ENCODE measurements at regions not wholly inside any gene's neighbourhood (a gene's known extent, or its start where the extent isn't known, plus 50 kb on each side); places are given as distances from the start of the nearest gene placed in this dataset.

DNA sequence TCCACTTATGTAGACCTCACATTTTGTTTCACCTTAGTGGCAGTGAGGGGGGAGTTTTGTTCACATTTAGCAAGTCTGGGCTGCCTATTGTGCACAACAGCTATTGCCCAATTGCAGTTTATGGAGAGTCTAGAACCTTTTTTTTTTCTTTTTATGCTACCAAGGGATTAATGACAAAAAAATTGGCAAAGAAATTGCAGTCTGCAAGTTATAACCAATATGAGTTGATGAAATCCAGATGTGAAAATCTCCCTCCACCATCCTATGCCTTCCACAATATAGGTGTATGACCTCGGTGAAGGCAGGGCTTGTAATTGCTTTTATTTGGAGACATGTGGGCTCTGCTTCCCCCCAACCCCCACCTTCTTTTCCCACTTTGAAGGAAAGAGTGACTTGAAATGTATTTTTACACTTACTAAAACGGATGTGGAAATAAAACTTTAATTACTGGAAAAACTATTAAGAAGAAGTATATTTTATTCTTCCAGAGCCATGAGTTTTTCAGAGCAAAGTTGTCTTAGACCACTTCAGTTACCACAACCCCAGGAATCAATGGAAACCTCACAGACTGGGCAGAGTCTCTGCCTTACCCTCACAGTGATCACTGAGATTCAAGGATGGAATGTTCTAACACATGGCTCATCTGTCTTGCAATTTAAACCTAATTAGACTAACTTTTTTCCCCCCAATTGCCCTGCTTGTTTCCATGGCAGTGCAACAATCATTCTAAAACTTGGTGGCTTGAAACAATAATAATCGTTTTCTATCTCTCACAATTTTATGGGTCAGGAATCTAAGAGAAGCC is 120.8 kb upstream of the SLC5A12 start:
- ChIA-PET POLR2A (no interaction called here), CTCF (no interaction called here), RAD21 (ENCODE audit: unreplicated experiment) (no interaction called here), SMC1A (ENCODE audit: uncharacterized antibody, unreplicated experiment) (no interaction called here)
- in situ Hi-C loops (cut with MboI), result no loop called here
- Histone ChIP-seq H2AFZ (ENCODE audit: control insufficient read depth, low read depth, low read length) (no peak overlapping the region), H4K20me1 (ENCODE audit: control insufficient read depth, insufficient read depth) (no peaks in the 10 kb centered on the region), H3K4me2 (ENCODE audit: control insufficient read depth, insufficient read depth) (no peak overlapping the region), H3K79me2 (ENCODE audit: control insufficient read depth, insufficient read depth, low read length) (no peaks in the 10 kb centered on the region), H3K27me3 (replicated peaks in 1 of 2; ENCODE audit: control insufficient read depth in 2 of 2, insufficient read depth in 2 of 2, low read length in 1 of 2) (no peaks in the 10 kb centered on the region), H3K9me3 (replicated peaks; ENCODE audit: control insufficient read depth, insufficient read depth, low read length) (no peaks in the 10 kb centered on the region), H3K27ac (ENCODE audit: control insufficient read depth, insufficient read depth) (no peak overlapping the region), H3K4me3 (no peak overlapping the region), H3K9ac (ENCODE audit: control insufficient read depth, insufficient read depth, low read length) (no peak overlapping the region), H3K36me3 (ENCODE audit: control insufficient read depth in 2 of 2, insufficient read depth in 2 of 2, low read length in 1 of 2) (no peaks in the 10 kb centered on the region), H3K4me1 (ENCODE audit: control insufficient read depth, insufficient read depth, low read length) (no peaks in the 10 kb centered on the region)
- TF ChIP-seq, protein P1, sequence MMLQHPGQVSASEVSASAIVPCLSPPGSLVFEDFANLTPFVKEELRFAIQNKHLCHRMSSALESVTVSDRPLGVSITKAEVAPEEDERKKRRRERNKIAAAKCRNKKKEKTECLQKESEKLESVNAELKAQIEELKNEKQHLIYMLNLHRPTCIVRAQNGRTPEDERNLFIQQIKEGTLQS (IDR thresholded peaks at IDR 0.05; ENCODE audit: borderline replicate concordance, extremely low read depth, low read depth, low read length), result no peak
- FAIRE-seq, result no peak
- no peak for DNase-seq (ENCODE audit: low read depth, low spot score)
- 9% methylated on average over 3 of the region's 3 CpGs for whole genome bisulfite sequencing (ENCODE audit: insufficient coverage, insufficient replicate concordance, low lambda C conversion rate, missing lambda C conversion rate)
- ATAC-seq, result no peak
- intact Hi-C loops (cut with micrococcal nuclease; ENCODE audit: unreplicated experiment), result no loop called here
- BruUV-seq (replicated peaks), result no TSS peak

DNA sequence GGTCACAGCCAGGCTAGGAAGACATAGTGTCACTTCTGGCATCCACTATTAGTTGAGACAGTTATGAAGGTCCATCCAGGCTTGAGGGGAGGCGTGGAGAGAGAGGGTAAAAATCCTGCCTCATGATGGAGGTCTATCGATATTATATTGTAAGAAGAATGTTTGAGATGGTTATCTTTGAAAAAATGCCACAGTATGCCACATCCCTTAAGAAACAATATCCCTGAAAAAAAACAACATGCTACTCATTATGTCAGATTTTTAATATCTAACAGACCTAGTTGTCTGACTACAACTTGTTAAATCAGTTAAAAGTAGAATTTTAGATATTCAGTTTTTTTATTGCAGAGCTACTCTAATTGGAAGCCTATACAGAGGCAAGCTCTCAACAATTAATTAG is 121.7 kb upstream of the SLC5A12 start:
- no peaks in the 10 kb centered on the region for H3K27me3 ChIP-seq (replicated peaks in 1 of 2; ENCODE audit: control insufficient read depth in 2 of 2, insufficient read depth in 2 of 2, low read length in 1 of 2)
- ChIA-PET CTCF (no interaction called here), SMC1A (ENCODE audit: uncharacterized antibody, unreplicated experiment) (no interaction called here), POLR2A (no interaction called here), RAD21 (ENCODE audit: unreplicated experiment) (no interaction called here)
- H3K4me2 ChIP-seq (ENCODE audit: control insufficient read depth, insufficient read depth), result no peak overlapping the region
- no peak overlapping the region for H3K9ac ChIP-seq (ENCODE audit: control insufficient read depth, insufficient read depth, low read length)
- DNase-seq (ENCODE audit: low read depth, low spot score), result no peak
- H4K20me1 ChIP-seq (ENCODE audit: control insufficient read depth, insufficient read depth), result no peaks in the 10 kb centered on the region
- H3K4me1 ChIP-seq (ENCODE audit: control insufficient read depth, insufficient read depth, low read length), result no peaks in the 10 kb centered on the region
- no peak for ATAC-seq
- intact Hi-C loops (cut with micrococcal nuclease; ENCODE audit: unreplicated experiment), result no loop called here
- H3K27ac ChIP-seq (ENCODE audit: control insufficient read depth, insufficient read depth), result no peak overlapping the region
- no peaks in the 10 kb centered on the region for H3K36me3 ChIP-seq (ENCODE audit: control insufficient read depth in 2 of 2, insufficient read depth in 2 of 2, low read length in 1 of 2)
- no peak overlapping the region for H3K4me3 ChIP-seq
- in situ Hi-C loops (cut with MboI), result no loop called here
- H3K79me2 ChIP-seq (ENCODE audit: control insufficient read depth, insufficient read depth, low read length), result no peaks in the 10 kb centered on the region
- FAIRE-seq, result no peak
- H2AFZ ChIP-seq (ENCODE audit: control insufficient read depth, low read depth, low read length), result no peak overlapping the region
- 0% methylated on average over 2 of the region's 2 CpGs for WGBS (ENCODE audit: insufficient coverage, insufficient replicate concordance, low lambda C conversion rate, missing lambda C conversion rate)
- no peaks in the 10 kb centered on the region for H3K9me3 ChIP-seq (replicated peaks; ENCODE audit: control insufficient read depth, insufficient read depth, low read length)
- BruUV-seq (replicated peaks), result no TSS peak
- TF ChIP-seq, protein P2, sequence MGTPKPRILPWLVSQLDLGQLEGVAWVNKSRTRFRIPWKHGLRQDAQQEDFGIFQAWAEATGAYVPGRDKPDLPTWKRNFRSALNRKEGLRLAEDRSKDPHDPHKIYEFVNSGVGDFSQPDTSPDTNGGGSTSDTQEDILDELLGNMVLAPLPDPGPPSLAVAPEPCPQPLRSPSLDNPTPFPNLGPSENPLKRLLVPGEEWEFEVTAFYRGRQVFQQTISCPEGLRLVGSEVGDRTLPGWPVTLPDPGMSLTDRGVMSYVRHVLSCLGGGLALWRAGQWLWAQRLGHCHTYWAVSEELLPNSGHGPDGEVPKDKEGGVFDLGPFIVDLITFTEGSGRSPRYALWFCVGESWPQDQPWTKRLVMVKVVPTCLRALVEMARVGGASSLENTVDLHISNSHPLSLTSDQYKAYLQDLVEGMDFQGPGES (IDR thresholded peaks at IDR 0.05), result no peak
- TF ChIP-seq MEF2A (IDR thresholded peaks at IDR 0.05; ENCODE audit: insufficient read depth, low read depth, low read length) (no peak), NR2C2 (IDR thresholded peaks at IDR 0.05; ENCODE audit: borderline replicate concordance, control insufficient read depth, insufficient read length, low read depth) (no peak), CREM (IDR thresholded peaks at IDR 0.05; ENCODE audit: low read depth) (no peak), SMAD5 (IDR thresholded peaks at IDR 0.05; ENCODE audit: low read depth) (no peak), MEF2B (IDR thresholded peaks at IDR 0.05; ENCODE audit: partially characterized antibody, poor library complexity, severe bottlenecking) (no peak), ESRRA (IDR thresholded peaks at IDR 0.05; ENCODE audit: low read length) (no peak), RAD21 (IDR thresholded peaks at IDR 0.05; ENCODE audit: insufficient read depth, low read depth, low read length) (no peak)
- TF ChIP-seq, protein P3, sequence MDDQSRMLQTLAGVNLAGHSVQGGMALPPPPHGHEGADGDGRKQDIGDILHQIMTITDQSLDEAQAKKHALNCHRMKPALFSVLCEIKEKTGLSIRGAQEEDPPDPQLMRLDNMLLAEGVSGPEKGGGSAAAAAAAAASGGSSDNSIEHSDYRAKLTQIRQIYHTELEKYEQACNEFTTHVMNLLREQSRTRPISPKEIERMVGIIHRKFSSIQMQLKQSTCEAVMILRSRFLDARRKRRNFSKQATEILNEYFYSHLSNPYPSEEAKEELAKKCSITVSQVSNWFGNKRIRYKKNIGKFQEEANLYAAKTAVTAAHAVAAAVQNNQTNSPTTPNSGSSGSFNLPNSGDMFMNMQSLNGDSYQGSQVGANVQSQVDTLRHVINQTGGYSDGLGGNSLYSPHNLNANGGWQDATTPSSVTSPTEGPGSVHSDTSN (IDR thresholded peaks at IDR 0.05; ENCODE audit: insufficient replicate concordance, low read depth, low read length), result no peak
- TF ChIP-seq, protein P4, sequence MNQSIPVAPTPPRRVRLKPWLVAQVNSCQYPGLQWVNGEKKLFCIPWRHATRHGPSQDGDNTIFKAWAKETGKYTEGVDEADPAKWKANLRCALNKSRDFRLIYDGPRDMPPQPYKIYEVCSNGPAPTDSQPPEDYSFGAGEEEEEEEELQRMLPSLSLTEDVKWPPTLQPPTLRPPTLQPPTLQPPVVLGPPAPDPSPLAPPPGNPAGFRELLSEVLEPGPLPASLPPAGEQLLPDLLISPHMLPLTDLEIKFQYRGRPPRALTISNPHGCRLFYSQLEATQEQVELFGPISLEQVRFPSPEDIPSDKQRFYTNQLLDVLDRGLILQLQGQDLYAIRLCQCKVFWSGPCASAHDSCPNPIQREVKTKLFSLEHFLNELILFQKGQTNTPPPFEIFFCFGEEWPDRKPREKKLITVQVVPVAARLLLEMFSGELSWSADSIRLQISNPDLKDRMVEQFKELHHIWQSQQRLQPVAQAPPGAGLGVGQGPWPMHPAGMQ (IDR thresholded peaks at IDR 0.05; ENCODE audit: borderline replicate concordance), result no peak

Data from GM12878 (cell line).